Endothelial cell of umbilical vein (primary cell): ENCODE measurements at regions not wholly inside any gene's neighbourhood (a gene's known extent, or its start where the extent isn't known, plus 50 kb on each side); places are given as distances from the start of the nearest gene placed in this dataset.

Experiments
- EZH2 ChIP-seq: IDR thresholded peaks from 2 replicates; pipeline ENCODE4 v1.6.1; 2012; ENCODE audit warnings: borderline replicate concordance, low read depth, mild to moderate bottlenecking, moderate library complexity, low read length, inconsistent platforms; ENCODE audit not compliant: severe bottlenecking
- FOS ChIP-seq: IDR thresholded peaks from 2 replicates; pipeline ENCODE4 v1.6.1; 2011; ENCODE audit warnings: mild to moderate bottlenecking, low read length, moderate library complexity, borderline replicate concordance; ENCODE audit not compliant: insufficient read depth
- GATA2 ChIP-seq: IDR thresholded peaks from 2 replicates; pipeline ENCODE4 v1.7.0; 2011; ENCODE audit warnings: low read depth, mild to moderate bottlenecking, moderate library complexity, mixed read lengths, low read length; ENCODE audit not compliant: insufficient read length, insufficient read depth
- MYC ChIP-seq: IDR thresholded peaks from one replicate; pipeline ENCODE4 v1.6.1; 2011; ENCODE audit warnings: mild to moderate bottlenecking, low read depth, low read length
- POLR2A ChIP-seq: IDR thresholded peaks from 2 replicates; pipeline ENCODE4 v1.6.1; 2012; ENCODE audit warnings: low read depth, mild to moderate bottlenecking, control low read depth, low read length
- POLR2AphosphoS5 ChIP-seq: IDR thresholded peaks from 2 replicates; pipeline ENCODE4 v1.6.1; 2012; ENCODE audit warnings: low read depth, mild to moderate bottlenecking, control low read depth, low read length, moderate library complexity; ENCODE audit not compliant: insufficient read depth
- TF ChIP-seq, protein P1 (sequence below), 2 donors: IDR thresholded peaks; 1 replicate in 1 of 2; 2 replicates in 1 of 2; pipeline ENCODE4 v1.5.1; 2011; ENCODE audit warnings: low read length in 2 of 2, mild to moderate bottlenecking in 2 of 2, moderate library complexity in 2 of 2, control low read depth in 1 of 2, inconsistent platforms in 1 of 2, low read depth in 1 of 2; ENCODE audit not compliant: insufficient read depth in 1 of 2; ENCODE audit errors: extremely low read depth in 1 of 2
- TF ChIP-seq, protein P2 (sequence below): IDR thresholded peaks from 2 replicates; pipeline ENCODE4 v1.6.1; 2011; ENCODE audit not compliant: insufficient read depth, insufficient read length

DNA sequence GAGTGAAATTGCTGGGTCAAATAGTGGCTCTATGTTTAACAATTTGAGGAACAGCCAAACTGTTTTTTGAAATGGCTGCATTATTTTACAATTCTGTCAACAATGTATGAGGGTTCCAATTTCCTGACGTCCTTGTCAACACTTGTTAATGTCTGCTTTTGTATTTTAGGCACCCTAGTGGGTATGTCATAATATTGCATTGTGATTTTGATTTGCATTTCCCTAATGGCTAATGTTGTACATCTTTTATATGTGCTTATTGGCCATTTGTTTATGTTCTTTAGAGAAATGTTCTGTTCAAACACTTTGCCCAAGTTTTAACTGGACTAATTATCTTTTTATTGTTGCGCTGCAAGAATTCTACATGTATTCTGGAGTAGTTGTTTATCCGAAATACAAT lies 93.2 kb downstream of the GPR65 start:
- TF ChIP-seq, protein P1, sequence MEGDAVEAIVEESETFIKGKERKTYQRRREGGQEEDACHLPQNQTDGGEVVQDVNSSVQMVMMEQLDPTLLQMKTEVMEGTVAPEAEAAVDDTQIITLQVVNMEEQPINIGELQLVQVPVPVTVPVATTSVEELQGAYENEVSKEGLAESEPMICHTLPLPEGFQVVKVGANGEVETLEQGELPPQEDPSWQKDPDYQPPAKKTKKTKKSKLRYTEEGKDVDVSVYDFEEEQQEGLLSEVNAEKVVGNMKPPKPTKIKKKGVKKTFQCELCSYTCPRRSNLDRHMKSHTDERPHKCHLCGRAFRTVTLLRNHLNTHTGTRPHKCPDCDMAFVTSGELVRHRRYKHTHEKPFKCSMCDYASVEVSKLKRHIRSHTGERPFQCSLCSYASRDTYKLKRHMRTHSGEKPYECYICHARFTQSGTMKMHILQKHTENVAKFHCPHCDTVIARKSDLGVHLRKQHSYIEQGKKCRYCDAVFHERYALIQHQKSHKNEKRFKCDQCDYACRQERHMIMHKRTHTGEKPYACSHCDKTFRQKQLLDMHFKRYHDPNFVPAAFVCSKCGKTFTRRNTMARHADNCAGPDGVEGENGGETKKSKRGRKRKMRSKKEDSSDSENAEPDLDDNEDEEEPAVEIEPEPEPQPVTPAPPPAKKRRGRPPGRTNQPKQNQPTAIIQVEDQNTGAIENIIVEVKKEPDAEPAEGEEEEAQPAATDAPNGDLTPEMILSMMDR (IDR thresholded peaks at IDR 0.05; ENCODE audit: extremely low read depth in 1 of 2, insufficient read depth in 1 of 2, low read depth in 1 of 2, low read length in 2 of 2), result no peak
- TF ChIP-seq POLR2A, result no peak
- TF ChIP-seq, protein P2, sequence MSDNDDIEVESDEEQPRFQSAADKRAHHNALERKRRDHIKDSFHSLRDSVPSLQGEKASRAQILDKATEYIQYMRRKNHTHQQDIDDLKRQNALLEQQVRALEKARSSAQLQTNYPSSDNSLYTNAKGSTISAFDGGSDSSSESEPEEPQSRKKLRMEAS, result no peak
- no peak for TF ChIP-seq EZH2
- no peak for TF ChIP-seq POLR2AphosphoS5
- TF ChIP-seq GATA2, result no peak
- TF ChIP-seq FOS, result no peak
- TF ChIP-seq MYC, result no peak
